Occipital lobe (tissue), 1 donor: ENCODE measurements at regions not wholly inside any gene's neighbourhood (a gene's known extent, or its start where the extent isn't known, plus 50 kb on each side); places are given as distances from the start of the nearest gene placed in this dataset.
"Not testable (repeated sequence)": the region's sequence is repeated elsewhere in the genome, so short reads cannot be mapped to it uniquely, and the experiment has no call there.

ENCODE experiments used
- DNase-seq: peaks from one replicate; lab custom pipeline; 2025; lab: John Stamatoyannopoulos, UW

- no peak for DNase-seq
These were observed 92.4 kb upstream of the TGM3 start for GRCh38 chr20:2203436-2203835.

- DNase-seq, result no peak
These were observed 91.8 kb upstream of the TGM3 start for GRCh38 chr20:2204021-2204420.

DNA sequence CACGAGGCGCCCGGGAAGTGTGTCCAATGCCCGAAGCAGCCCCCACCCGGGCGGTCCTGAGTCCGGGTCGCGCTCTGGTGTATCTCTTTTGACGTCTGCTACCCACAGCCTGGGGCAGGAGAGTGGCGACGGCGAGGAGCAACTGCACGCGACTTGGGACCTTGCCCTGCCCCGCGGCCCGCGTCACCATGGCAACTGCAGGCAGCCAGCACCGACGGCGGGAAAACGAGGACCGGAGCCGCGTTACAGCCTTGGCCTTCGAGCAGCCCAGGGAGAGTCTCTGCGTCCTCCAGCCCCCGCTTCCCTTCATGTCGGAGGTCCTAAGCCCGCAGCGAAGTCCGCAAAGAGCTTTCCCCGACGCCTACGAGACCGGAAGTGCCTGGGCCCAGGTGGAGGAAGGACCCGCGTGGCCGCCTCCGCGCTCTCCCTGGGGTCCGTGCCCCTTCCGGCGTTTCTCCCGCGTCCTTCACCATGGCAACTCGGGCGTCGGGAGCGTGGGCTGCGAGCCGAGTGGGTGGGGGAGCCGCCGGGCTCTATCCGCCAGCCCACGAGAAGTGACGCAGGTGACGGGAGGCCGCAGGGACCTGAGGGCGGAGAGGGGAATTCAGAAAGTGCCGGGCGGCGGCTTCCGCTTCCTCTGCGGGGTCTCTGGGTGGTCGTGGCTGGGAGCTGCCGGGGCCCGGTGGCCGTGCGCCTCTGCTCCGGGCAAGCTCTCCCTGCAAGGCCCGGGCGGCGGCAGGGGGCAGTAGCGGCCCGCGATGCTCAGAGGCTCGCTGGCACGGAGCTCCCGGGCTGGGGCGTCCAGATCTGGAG is 88.6 kb upstream of the TGM3 start:
- DNase-seq, result peak; percentile 36

DNA sequence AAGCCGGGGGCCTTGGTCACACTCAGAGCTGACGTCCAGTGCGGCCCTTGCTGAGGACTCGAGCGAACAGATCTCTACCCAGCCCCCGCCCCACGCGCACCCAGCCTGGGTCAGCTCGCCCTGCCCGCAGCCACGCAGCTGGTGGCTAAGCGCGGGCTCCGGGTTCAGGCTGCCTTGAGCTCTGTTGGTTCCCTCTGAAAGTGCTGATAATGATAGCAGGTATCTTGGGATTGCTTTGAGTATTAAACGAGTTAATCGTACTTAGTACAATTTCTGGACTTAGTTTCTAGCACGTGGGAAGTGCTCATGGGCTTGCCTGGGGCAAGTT is 88.1 kb upstream of the TGM3 start:
- no peak for DNase-seq

DNA sequence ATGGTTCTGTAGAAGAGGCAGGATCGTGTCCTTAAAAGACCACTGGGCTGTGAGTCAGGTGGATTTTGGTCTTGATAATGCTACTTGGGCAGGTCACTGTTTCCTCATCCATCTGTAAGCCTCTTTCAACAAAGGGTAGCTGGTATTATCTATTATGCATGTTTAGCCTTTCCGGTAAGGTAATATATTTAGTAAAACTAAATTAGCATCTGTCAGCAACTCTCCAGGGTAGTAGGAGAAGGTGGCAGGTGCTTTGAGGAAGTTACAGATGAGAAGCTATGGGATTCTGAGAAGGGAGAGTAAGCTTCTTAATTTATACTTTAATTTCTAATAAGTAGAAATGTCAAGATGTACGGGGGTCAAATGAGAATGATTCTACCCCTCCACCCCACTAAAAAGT is 86.9 kb upstream of the TGM3 start:
- DNase-seq, result no peak

- DNase-seq, result no peak
These were observed 84.9 kb upstream of the TGM3 start for GRCh38 chr20:2210646-2211552.

- DNase-seq, result no peak
These were observed 83.3 kb upstream of the TGM3 start for GRCh38 chr20:2212456-2213015.

DNA sequence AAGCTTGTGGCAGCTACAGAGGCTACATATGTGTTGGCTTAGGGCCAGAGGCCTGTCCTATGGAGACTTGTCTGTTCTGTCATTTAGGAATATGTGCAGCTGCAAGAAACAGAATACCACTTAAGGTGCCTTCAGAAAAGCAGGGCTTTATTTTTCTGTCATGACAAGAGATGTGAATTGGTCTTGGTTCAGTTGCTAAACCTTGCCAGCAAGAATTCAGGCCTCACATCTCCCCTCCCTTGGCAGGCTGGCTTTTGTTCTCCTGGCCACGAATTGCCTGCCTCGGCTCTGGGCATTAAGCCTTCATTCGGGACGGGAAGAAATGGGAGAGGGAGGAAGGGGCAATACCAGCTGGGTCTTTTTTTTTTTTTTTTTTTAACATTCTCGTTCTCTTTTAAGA is 82.4 kb upstream of the TGM3 start:
- no peak for DNase-seq

DNA sequence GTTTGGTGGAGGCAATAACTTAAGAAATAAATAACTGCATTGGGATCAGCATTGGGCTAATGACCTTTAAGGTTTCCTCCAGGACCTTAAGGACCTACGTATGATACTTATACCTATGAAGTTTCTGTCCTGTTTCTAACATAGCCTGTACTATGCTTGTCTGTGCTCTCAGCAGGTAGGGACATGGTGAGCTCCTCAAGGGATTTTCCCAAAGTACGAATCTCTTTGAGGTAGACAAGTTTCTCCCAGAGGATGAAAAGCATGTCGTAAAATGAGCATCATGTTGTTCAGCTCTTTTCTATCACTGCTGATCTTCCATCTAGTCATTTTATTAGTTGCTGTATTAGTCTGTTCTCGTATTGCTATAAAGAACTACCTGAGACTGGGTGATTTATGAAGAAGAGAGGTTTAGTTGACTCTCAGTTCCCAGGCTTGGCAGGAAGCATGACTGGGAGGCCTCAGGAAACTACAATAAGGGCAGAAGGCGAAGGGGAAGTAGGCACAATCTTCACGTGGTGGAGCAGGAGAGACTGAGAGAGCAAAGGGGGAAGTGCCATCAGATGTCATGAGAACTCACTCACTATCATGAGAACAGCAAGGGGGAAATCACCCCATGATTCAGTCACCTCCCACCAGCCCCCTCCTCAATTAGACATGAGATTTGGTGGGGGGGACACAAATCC is 77.8 kb upstream of the TGM3 start:
- no peak for DNase-seq

DNA sequence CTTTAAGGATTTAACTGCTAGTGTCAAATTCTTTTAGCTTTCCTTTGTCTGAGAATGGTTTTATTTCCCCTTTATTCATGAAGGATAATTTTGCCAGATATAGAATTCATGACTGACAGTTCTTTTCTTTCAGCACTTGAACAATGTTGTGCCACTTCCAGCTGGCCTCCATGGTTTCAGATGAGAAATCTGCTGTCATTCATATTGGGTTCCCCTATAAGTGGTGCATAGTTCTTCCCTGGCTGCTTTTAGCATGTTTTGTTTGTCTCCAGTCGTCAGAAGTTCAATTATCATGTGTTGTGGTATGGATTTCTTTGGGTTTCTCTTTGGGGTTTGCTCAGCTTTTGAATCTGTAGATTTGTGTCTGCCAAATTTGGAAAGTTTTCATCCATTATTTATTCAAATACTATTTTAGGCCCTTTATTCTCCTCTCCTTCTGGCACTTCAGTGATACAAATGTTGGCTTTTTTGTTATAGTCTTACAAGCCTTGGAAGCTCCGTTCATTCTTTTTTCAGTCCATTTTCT is 76.3 kb upstream of the TGM3 start:
- no peak for DNase-seq

GRCh38 chr20:2220298-2220697 is 75.5 kb upstream of the TGM3 start:
- no peak for DNase-seq

- DNase-seq, result no peak
These were observed 73.9 kb upstream of the TGM3 start for GRCh38 chr20:2221921-2222320.

GRCh38 chr20:2223558-2224367 is 72.0 kb upstream of the TGM3 start:
- DNase-seq, result no peak

DNA sequence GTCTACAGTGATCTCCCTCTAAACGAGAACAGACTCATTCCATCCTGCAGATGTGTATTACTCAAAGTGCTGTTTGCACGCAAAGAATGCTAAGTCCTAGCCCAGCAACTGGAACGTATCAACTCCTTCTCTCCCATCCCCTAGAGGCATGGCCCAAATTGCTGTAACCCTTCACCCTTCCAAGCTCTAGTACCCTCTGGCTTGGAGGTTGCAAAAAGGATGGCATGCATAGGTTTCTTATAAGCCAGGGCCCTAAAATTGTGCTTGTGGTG is 71.5 kb upstream of the TGM3 start:
- no peak for DNase-seq

- DNase-seq, result not testable (repeated sequence)
These were observed 68.5 kb upstream of the TGM3 start for GRCh38 chr20:2227285-2227684.

- no peak for DNase-seq
These were observed 67.9 kb upstream of the TGM3 start for GRCh38 chr20:2227861-2228260.

GRCh38 chr20:2228926-2229325 is 66.9 kb upstream of the TGM3 start:
- DNase-seq, result no peak

DNA sequence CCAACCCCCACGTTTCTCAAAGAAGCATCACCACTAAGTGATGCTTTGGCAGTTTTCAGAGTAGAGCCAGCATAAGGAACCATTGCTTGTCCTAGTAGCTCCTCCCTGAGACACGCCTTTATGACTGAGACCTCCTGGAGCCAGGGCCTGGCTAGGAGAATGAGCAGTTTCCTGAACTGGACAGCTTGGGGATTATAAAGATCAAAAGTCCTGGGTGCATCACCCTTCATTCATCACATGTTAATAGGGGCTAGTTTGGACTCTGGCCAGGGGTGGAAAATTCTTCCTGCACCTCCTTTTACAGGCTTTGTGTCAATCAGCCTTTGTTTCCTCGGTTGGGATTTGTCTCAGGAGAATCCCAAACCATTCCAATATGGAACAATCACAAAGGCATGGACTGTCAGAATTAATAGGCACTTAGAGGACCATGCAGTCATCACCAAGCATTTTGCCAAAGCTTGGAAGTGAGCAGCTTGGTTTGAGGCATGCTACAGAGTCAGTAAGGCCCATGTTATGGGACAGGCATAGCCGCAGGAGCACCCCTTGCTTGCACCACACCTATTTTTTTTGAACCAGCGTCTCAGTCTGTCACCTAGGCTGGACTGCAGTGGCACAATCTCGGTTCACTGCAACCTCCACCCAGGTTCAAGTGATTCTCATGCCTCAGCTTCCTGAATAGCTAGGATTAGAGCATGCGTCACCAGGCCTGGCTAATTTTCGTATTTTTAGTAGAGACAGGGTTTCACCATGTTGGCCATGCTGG is 64.9 kb upstream of the TGM3 start:
- no peak for DNase-seq

GRCh38 chr20:2231701-2232100 is 64.1 kb upstream of the TGM3 start:
- no peak for DNase-seq

GRCh38 chr20:2234598-2235191 is 61.1 kb upstream of the TGM3 start:
- DNase-seq, result no peak
